PC-3 (cell line): ENCODE measurements at regions not wholly inside any gene's neighbourhood (a gene's known extent, or its start where the extent isn't known, plus 50 kb on each side); places are given as distances from the start of the nearest gene placed in this dataset.

Experiments used
- ATAC-seq: fragments of 200-7000 bp; cut with Tn5 transposase; 2 replicates; pipeline ENCODE4 v1.9.1; 2020; ENCODE audit warnings: mild to moderate bottlenecking, moderate library complexity
- BruUV-seq: library from RNA; stranded (reverse); fragments of 400-500 nt; replicated peaks from 2 replicates; lab custom pipeline; 2021; lab: Mats Ljungman, UMichigan
- CTCF ChIA-PET: fragments of 300-600 bp; sonication (Branson Sonifier 250); formaldehyde crosslinking; loops from one replicate; lab custom pipeline; 2022; ENCODE audit warnings: antibody characterized with exemption; lab: Charles Lee
- POLR2A ChIA-PET: fragments of 300-600 bp; sonication (Branson Sonifier 250); formaldehyde crosslinking; loops from one replicate; lab custom pipeline; 2022; ENCODE audit warnings: antibody characterized with exemption; ENCODE audit not compliant: unreplicated experiment; lab: Charles Lee
- DNase-seq: peaks from one replicate; pipeline ENCODE4 v3.0.0-alpha.2; 2015
- H2AFZ ChIP-seq: fragments of 300-600 bp; sonication (generic); 2 replicates; pipeline ENCODE4 v1.6.0; 2016; ENCODE audit warnings: antibody characterized with exemption, low read length
- H3F3A ChIP-seq: fragments of 300-600 bp; sonication (generic); one replicate; pipeline ENCODE4 v1.6.0; 2017; ENCODE audit warnings: antibody characterized with exemption, low read length, control low read depth, mild to moderate bottlenecking; ENCODE audit not compliant: unreplicated experiment
- H3K27ac ChIP-seq: fragments of 300-600 bp; sonication (generic); 2 replicates; pipeline ENCODE4 v1.5.1; 2016; ENCODE audit warnings: mild to moderate bottlenecking, low read length
- H3K27me3 ChIP-seq: fragments of 300-600 bp; sonication (generic); 2 replicates; pipeline ENCODE4 v1.6.1; 2016; ENCODE audit warnings: low read length, mixed read lengths
- H3K36me3 ChIP-seq: fragments of 300-600 bp; sonication (generic); 2 replicates; pipeline ENCODE4 v1.6.1; 2016; ENCODE audit warnings: low read depth, mixed run types, low read length, mixed read lengths
- H3K4me1 ChIP-seq: fragments of 300-600 bp; sonication (generic); 2 replicates; pipeline ENCODE4 v1.5.1; 2016; ENCODE audit warnings: low read length; ENCODE audit not compliant: insufficient read depth
- H3K4me2 ChIP-seq: fragments of 300-600 bp; sonication (generic); 2 replicates; pipeline ENCODE4 v1.6.0; 2016; ENCODE audit warnings: low read length
- H3K4me3 ChIP-seq: fragments of 300-600 bp; sonication (generic); 2 replicates; pipeline ENCODE4 v1.5.1; 2016; ENCODE audit warnings: mild to moderate bottlenecking, low read length, mixed read lengths
- H3K79me2 ChIP-seq: fragments of 300-600 bp; sonication (generic); 2 replicates; pipeline ENCODE4 v1.6.1; 2017; ENCODE audit warnings: low read length, mixed read lengths
- H3K9ac ChIP-seq: fragments of 300-600 bp; sonication (generic); 2 replicates; pipeline ENCODE4 v1.6.0; 2016; ENCODE audit warnings: mild to moderate bottlenecking, low read length
- H3K9me2 ChIP-seq: fragments of 300-600 bp; sonication (generic); replicated peaks from 2 replicates; pipeline ENCODE4 v1.6.1; 2016; ENCODE audit warnings: mixed run types, low read length, mixed read lengths
- H3K9me3 ChIP-seq: fragments of 300-600 bp; sonication (generic); 2 replicates; pipeline ENCODE4 v1.6.1; 2016; ENCODE audit warnings: low read length, mixed read lengths
- H4K20me1 ChIP-seq: fragments of 300-600 bp; sonication (generic); 2 replicates; pipeline ENCODE4 v1.6.1; 2016; ENCODE audit warnings: low read length, mixed read lengths
- EZH2 ChIP-seq: fragments of 300-600 bp; sonication (generic); IDR thresholded peaks from one replicate; pipeline ENCODE4 v1.6.1; 2017; ENCODE audit warnings: antibody characterized with exemption, mild to moderate bottlenecking, low read length; ENCODE audit not compliant: unreplicated experiment
- EZH2phosphoT487 ChIP-seq: fragments of 300-600 bp; sonication (generic); IDR thresholded peaks from 2 replicates; pipeline ENCODE4 v1.6.1; 2018; ENCODE audit warnings: mild to moderate bottlenecking, antibody characterized with exemption, low read length, borderline replicate concordance
- intact Hi-C: fragments of 100-400 bp; cut with micrococcal nuclease; formaldehyde crosslinking; loops from 2 replicates; pipeline ENCODE4 v1.9.0; 2023
- TF ChIP-seq, protein P1 (sequence below): fragments of 300-600 bp; sonication (generic); conservative IDR thresholded peaks from 2 replicates; pipeline ENCODE4 v1.5.1; 2017; ENCODE audit warnings: antibody characterized with exemption, low read depth, mild to moderate bottlenecking, low read length

- BruUV-seq = no TSS peak
- CTCF ChIA-PET = no interaction called here
Measured at GRCh38 chr1:208509072-208509471, 264.9 kb upstream of the PLXNA2 start.

GRCh38 chr1:208510192-208510952, 266.2 kb upstream of the PLXNA2 start:
- H3K9me3 ChIP-seq = no peaks in the 10 kb centered on the region
- H3K79me2 ChIP-seq = no peaks in the 10 kb centered on the region
- no peak overlapping the region for H3K9ac ChIP-seq
- H3K36me3 ChIP-seq = no peaks in the 10 kb centered on the region
- no peak overlapping the region for H3K4me3 ChIP-seq
- H4K20me1 ChIP-seq = no peaks in the 10 kb centered on the region
- H2AFZ ChIP-seq = no peak overlapping the region
- H3K27me3 ChIP-seq = no peaks in the 10 kb centered on the region
- H3K27ac ChIP-seq = peak overlapping the region; percentile 25
- H3F3A ChIP-seq = no peaks in the 10 kb centered on the region
- ChIA-PET CTCF (no interaction called here), POLR2A (interaction anchor here (0.6 kb wide), 1 partner anchor 55 kb away, joined by 3 read pairs; no protein-coding TSS in a partner anchor)
- peak overlapping the region; percentile 36 for H3K4me2 ChIP-seq
- no TSS peak for BruUV-seq
- peaks cover 23% of the 10 kb centered on the region for H3K4me1 ChIP-seq
- intact Hi-C loops = no loop called here
- H3K9me2 ChIP-seq = no peaks in the 10 kb centered on the region
- no peak for TF ChIP-seq EZH2
- no peak for TF ChIP-seq EZH2phosphoT487
- TF ChIP-seq, protein P1, sequence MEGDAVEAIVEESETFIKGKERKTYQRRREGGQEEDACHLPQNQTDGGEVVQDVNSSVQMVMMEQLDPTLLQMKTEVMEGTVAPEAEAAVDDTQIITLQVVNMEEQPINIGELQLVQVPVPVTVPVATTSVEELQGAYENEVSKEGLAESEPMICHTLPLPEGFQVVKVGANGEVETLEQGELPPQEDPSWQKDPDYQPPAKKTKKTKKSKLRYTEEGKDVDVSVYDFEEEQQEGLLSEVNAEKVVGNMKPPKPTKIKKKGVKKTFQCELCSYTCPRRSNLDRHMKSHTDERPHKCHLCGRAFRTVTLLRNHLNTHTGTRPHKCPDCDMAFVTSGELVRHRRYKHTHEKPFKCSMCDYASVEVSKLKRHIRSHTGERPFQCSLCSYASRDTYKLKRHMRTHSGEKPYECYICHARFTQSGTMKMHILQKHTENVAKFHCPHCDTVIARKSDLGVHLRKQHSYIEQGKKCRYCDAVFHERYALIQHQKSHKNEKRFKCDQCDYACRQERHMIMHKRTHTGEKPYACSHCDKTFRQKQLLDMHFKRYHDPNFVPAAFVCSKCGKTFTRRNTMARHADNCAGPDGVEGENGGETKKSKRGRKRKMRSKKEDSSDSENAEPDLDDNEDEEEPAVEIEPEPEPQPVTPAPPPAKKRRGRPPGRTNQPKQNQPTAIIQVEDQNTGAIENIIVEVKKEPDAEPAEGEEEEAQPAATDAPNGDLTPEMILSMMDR = no peak
- peak; percentile 97 for DNase-seq
- ATAC-seq = peak; percentile 97

More at GRCh38 chr1:208509072-208509471, 264.9 kb upstream of the PLXNA2 start:
- no peaks in the 10 kb centered on the region for H3F3A ChIP-seq
- no peaks in the 10 kb centered on the region for H4K20me1 ChIP-seq
- no peak for TF ChIP-seq EZH2
- TF ChIP-seq, protein P1 = no peak
- no peak for TF ChIP-seq EZH2phosphoT487
- no peaks in the 10 kb centered on the region for H3K79me2 ChIP-seq
- no peak for ATAC-seq
- no peaks in the 10 kb centered on the region for H3K36me3 ChIP-seq
- no peak overlapping the region for H3K4me3 ChIP-seq
- intact Hi-C loops = no loop called here
- no peaks in the 10 kb centered on the region for H3K9me3 ChIP-seq
- POLR2A ChIA-PET = no interaction called here
- peaks cover 23% of the 10 kb centered on the region for H3K4me1 ChIP-seq
- no peak overlapping the region for H2AFZ ChIP-seq
- H3K27ac ChIP-seq = no peak overlapping the region
- no peak overlapping the region for H3K9ac ChIP-seq
- no peak overlapping the region for H3K4me2 ChIP-seq
- no peak for DNase-seq
- H3K27me3 ChIP-seq = no peaks in the 10 kb centered on the region
- H3K9me2 ChIP-seq = no peaks in the 10 kb centered on the region

GRCh38 chr1:208511242-208511860, 267.2 kb upstream of the PLXNA2 start:
- H3K27ac ChIP-seq = no peak overlapping the region
- H4K20me1 ChIP-seq = no peaks in the 10 kb centered on the region
- H3K79me2 ChIP-seq = no peaks in the 10 kb centered on the region
- no peak for DNase-seq
- H3K36me3 ChIP-seq = no peaks in the 10 kb centered on the region
- H3K27me3 ChIP-seq = no peaks in the 10 kb centered on the region
- no peaks in the 10 kb centered on the region for H3K9me3 ChIP-seq
- H2AFZ ChIP-seq = no peak overlapping the region
- TF ChIP-seq, protein P1 = no peak
- no peak for TF ChIP-seq EZH2phosphoT487
- no peak for TF ChIP-seq EZH2
- H3K9ac ChIP-seq = no peak overlapping the region
- ChIA-PET CTCF (no interaction called here), POLR2A (no interaction called here)
- intact Hi-C loops = no loop called here
- no peak for ATAC-seq
- no peak overlapping the region for H3K4me2 ChIP-seq
- H3K4me3 ChIP-seq = no peak overlapping the region
- BruUV-seq = no TSS peak
- no peaks in the 10 kb centered on the region for H3F3A ChIP-seq
- H3K4me1 ChIP-seq = peaks cover 23% of the 10 kb centered on the region
- no peaks in the 10 kb centered on the region for H3K9me2 ChIP-seq
